Activated naive CD8-positive, alpha-beta T cell treated with anti-CD3 and anti-CD28 coated beads, Interleukin-2, amount 50 U/mL, for 16 hours (primary cell): ENCODE measurements at regions not wholly inside any gene's neighbourhood (a gene's known extent, or its start where the extent isn't known, plus 50 kb on each side); places are given as distances from the start of the nearest gene placed in this dataset.

Experiments used
- DNase-seq: peaks from one replicate; pipeline ENCODE4 v3.0.0-alpha.2; 2020; ENCODE audit warnings: low read depth, low spot score

DNA sequence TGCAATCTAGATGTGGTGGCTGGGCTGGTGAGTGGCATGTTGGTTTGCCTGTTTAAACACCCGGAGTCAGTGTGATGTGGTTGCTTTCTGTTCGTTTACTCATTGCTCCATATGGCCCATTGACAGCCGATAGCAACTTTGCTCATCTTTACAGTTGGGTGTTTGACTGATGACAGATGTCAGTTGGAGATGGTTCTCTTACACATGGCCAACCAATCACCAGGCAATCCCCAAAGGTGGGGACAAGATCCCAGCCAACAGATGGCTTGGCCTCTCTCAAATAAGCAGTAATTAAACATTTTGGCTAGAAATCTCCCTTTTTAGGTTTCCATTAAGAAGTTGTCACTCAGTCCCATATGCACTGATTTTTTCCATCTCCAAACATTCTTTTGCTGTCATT lies 497.1 kb upstream of the ARGLU1 start:
- DNase-seq = no peak

DNA sequence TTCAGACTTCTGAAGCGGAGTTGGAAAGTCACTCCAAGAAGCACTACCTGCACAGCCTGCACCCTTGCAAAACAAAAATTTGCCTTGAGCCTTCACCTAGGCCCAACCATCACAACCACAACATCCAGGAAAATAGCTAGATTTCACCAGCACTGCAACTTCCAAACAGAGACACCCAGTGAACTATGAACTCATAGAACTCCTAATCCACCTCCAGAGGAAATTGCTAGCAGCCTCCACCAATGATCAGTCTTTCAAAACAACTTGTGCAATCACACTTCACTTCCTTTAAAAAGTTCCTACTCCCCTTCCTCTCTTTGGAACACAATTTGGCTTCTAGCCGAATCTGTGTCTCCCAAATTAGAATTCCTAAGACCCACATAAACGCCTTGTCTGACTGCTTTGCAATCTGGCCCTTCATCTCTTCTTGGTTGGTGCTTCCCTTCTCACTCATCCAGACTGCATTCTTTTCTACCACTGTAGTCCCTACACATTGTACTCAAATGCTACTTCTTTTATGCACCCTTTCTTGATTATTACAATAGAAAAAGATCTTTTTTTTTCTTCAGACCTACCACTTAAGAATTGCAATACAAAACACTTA lies 489.2 kb upstream of the ARGLU1 start:
- no peak for DNase-seq

DNA sequence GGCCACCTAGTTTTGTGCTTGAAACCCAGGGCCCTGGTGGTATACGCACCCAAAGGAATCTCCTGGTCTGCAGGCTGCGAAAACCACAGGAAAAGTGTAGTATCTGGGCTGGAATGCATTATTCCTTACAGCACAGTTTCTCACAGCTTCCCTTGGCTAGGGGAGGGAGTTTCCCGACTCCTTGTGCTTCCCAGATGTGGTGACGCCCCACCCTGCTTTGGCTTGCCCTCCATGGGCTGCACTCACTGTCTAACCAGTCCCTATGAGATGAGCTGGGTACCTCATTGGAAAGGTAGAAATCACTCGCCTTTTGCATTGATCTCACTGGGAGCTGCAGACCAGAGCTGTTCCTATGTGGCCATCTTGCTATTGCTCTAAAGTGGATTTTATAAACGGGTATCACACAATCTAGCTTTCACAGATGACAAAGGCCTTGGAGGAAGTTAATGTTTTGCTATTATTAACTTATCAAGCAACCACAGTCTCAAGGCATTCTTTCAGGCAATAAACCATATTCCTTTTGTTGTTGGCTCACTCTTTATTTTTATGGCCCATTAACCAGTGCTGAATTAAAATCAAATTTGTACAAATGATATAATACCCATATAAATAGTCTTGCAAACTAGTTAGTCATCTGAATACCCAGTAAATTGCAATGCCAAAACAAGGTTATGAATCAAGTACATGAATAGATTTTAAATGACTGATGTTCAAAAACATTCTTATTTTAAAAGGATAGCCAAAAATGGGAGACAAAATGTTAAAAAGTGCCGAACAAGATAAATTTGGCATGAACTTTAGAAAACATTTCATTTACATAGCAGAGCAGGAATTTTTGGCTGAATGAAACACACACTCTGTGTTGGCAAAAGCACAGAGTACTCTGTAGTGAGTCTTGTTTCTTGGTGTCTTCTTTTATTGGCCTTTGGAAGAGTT lies 475.4 kb upstream of the ARGLU1 start:
- no peak for DNase-seq

DNA sequence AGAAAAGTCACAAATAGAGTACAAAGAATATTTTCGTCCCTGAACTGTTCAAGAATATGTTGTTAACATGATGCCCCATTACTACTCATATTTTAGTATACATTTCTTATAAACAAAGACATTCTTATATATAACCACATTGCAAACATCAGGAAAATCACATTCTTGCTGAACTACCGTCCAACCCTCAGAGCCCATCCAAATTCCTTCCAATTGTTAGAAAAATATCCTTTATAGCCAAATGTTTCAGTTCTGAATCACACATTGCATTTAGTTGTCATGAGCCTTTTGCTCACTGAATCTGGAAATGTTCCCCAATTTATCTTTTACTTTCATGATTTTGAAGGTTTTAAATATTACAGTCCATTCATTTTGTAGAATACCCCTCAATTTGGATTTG lies 467.8 kb upstream of the ARGLU1 start:
- DNase-seq = no peak

DNA sequence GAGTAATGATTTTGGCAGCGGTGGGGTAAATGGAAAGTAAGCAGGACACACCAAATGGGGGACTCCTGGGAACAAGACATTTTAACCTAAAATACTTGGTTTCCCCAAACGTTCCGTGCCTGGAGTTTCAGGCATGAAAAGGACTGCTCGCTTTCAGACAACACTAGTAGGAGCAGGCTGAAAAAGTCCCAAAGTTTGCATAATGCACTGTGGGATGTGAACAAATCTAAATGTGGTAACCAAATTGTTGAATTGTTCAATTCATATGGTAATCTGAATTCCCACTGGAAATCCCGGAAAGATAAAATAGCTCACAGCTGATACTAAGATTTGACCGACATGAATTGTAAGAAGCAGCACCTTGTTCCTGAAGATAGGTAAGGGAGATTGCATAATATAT lies 467.2 kb upstream of the ARGLU1 start:
- no peak for DNase-seq

DNA sequence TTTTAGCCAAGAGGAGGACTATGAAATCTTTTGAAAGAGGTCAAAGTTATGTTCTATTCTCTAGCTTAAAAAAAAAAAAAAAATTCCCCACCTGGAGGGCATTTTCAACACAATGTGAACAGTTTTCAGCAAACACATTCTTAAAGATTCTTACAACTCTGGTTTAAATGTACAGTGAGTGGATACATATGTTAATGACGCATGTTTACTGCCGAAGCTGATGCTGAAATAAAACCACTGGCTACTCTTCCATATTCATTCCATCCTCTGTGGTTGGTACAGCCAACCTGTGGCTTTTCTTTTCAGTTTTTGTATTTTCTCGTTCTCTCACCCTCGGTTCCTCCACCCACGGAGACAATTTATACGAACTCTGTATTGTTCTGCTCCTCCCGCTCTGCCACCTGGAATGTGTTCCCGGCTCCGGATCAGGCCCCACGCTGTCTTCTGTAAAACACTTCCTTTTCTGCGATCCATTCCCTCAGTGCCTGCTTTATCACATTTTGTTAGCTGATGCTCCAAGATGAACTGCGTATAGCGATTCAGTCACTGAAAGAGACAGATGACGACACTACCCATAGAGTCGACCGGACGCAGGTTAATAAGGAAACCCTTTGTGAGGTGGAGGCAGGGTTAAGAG lies 466.4 kb upstream of the ARGLU1 start:
- no peak for DNase-seq

DNA sequence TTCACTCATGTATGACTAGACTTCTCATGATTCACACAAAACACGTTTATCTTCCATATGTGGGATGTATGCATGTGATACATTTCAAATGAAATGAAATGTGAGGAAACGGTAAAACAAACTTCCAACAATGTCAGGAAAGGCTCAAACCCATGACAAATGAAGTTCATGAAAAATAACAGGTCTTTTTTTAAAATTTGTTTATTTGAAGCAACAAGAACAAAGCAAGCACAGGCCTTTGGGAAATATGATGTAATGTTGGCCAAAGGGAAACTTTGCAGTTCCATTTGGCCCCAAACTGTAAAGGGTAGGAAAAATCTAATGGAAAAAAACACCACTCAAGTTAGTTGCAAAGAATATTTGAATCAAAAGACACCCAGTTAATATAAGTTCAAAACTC lies 463.8 kb upstream of the ARGLU1 start:
- no peak for DNase-seq

DNA sequence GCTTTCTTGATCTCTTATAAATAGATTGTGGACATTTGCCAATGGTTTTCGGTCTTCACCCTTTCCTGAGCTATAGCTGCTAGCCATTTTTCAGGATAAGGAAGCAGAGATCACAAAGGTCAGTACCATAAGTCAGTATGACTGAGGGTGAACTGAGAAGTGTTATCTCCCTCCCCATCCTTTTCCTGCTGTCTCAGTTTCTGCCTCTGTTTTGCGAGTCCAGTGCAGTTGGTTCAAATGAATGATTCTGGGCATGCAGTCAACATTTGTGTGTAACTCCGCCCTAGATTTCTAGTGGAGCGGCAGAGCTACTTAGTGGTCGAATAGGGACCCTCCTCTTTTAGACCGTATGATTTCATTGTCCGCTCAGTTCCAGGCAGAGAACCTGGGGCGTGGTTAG lies 460.8 kb upstream of the ARGLU1 start:
- no peak for DNase-seq

DNA sequence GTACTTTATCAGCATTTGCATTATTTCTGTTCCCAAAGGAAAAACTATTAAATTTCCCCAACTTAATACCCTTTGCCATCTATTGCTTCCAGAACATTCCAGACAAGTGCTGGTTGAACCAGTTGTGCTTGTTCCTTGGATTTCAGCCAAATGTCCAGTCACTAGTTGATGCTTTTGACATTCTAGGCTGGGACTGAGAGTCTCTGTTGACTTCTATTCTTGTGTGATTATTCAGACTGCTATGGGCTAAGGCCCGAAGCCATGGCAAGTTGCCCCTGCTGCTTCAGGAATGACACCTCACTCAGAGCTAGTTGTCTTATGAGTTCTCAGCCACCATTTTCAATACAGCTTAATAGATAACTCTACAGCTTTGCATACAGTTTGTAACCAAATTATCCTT lies 458.1 kb upstream of the ARGLU1 start:
- DNase-seq = no peak

DNA sequence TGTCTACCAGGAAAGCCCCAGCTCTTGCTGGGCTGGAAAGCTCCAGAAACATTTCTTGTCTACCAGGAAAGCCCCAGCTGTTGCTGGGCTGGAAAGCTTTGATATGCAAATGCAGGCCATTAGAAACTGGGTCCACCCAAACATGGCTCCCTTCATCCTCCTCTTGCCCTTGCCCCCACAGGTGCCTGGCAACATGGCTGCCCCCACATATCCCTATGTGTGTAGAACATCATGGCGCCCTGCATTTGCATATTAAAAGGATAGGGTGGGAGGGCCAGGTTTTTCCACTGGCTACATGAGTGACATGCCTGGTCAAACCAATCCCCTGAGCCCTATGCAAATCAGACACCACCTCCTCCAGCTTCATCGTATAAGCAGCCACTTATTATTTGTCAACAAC lies 455.4 kb upstream of the ARGLU1 start:
- no peak for DNase-seq

DNA sequence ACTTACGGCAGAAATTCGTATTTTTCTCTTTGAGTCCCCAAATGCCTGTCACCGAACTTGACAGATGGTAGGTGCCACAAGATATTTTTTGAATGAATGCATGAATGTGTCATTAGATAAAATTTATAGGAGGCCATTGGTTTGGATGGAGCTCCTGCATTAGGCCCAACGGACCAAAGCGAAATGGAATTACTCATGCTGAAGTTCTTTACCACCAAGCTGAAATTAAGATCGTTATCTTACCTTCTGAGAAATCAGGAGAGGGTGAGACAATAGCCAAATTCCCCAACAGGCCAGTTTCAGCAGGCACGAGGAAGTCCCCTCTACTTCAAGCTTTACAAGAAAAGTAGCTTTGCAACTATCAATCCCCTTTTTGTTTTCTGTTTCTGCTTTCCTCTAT lies 452.5 kb upstream of the ARGLU1 start:
- DNase-seq = no peak

DNA sequence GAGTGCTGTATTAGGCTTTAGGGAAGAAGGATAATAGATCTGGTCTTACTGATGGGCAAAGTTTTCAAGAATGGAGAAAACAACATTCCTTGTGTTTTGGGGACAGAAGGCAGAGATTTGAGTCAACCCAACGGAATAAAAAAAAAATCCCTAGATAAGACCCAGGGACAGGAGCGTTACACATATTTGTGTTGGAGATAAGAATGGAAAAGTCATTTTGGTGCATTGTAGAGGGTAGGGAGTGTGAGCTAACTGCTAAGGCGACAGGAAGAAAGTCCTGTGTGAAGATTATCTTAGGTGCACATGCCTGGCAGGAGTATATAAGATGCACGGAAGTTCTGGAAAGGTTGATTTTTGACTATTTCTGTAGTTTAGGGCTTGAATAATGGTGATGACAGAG lies 450.3 kb upstream of the ARGLU1 start:
- DNase-seq = no peak

DNA sequence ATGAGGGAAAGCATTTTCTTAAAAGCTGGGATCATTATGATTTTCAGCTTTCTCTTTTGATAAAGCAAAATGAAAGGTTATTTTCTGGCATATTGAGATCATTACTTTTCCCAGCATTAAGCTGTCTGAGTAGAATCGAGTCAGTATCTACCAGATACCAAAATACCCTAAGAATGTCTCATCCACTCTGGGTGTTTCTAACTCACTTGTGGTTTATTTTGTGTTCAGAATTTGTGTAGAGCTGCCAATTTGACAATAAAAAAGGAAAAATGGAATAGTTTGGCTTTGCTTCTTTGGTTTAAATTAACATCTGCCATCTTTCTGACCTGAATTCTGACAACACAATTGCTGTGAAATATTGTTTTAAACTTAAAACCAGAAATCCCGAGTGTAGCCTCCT lies 438.7 kb upstream of the ARGLU1 start:
- no peak for DNase-seq

DNA sequence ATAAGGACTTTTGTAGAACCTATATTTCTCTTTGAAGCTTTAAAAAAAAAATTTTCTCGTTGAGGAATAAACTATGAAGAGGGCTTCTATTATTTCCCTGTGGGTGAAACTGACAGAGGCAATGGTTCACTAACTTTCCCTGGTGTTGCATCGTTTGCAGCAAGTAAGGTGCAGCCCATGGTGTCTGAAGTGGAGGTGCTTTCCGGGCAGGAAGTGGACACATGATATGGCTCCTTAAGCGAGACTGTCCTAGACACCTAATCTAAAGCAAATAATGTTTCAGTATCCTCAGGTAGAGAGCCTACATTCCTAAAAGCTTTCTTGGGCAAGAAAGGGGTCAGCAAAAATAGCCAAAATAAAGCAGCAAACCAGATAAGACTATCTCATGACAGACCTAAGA lies 437.6 kb upstream of the ARGLU1 start:
- DNase-seq = no peak

DNA sequence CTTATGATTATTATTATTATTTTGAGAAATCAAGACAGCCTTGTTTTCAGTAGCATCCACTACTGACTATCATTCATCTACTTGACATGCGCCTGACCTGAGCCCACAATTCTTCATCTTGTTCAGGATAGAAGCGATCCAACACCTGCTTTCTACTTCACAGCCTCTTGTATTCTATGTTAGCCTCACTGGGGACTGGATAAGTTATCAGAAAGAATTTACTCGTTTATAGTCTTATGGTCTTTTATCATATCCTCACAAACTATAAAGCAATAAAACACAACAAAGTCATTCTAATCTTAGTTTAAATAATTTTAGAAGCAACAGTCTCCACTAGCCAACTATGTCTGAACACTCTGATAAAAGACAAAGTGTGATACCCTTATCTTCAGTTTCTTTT lies 436.0 kb upstream of the ARGLU1 start:
- DNase-seq = no peak

DNA sequence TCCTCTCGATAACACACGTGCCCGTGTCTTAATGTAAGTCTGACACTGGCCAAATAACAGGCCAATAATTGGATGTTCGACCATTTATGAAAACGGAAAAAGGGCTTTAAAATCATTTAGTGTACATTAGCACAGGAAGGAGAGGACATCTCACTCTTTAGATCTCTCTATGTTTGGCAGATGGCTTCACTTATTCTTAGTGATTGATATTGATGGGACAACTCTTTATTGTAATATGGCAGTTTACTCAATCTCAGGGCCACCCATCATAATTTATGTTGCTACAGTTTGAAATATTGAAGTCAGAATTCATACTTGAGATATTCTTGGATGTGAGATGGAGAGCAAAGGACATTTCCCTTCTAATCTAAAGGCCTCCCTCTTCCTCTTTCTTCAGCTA lies 430.7 kb upstream of the ARGLU1 start:
- no peak for DNase-seq

DNA sequence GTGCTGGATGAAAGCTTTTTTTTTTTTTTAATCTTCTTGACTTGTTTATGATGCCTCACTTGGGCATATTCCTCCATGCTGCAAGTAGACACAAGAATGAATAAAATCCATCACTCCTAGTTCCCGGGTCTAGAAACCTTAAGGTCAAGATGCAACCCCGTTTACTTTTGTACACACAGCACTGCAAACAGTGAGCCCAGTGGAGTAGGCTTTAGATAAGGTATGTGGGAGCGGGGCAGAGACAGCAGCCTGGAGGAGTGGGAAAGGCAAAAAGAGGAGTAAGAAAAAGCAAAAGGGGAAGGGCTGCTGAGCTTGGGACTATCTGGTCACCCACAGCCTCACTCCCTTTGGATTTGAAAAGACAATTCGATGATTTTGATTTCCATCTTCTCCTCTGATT lies 429.8 kb upstream of the ARGLU1 start:
- DNase-seq = no peak

DNA sequence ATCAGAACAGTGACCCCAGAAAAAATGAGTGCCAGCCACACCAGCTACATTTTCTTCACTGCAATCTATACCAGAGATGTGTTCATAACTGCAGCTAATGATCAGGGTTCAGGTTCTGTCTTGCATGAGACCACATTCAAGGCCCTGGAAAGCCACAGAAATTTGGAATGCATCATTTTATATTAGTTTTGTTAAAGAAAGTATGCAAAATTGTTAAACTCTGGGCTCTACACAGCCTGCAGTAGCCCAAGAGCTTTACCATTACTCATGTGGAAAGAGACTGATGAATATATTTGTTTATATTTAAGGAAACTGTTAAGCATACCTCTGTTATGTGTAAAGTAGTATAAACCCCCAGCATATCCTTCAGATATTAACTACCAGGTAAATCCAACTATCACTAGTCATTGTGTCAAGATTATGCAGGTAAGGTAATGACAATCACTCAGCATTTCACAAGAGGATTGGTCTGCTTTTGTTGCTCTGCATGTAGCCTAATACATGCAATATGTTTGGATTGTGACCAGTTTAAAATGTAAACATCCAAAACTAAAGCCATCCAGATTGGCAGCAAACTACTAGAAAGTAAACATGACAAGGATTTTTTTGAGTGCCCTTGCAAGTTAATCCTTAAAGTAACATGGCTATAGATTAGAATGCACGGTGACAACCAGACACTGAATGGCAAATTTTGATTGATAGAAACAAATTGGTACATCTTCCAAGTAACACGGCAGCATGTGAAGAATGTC lies 429.1 kb upstream of the ARGLU1 start:
- DNase-seq = no peak

DNA sequence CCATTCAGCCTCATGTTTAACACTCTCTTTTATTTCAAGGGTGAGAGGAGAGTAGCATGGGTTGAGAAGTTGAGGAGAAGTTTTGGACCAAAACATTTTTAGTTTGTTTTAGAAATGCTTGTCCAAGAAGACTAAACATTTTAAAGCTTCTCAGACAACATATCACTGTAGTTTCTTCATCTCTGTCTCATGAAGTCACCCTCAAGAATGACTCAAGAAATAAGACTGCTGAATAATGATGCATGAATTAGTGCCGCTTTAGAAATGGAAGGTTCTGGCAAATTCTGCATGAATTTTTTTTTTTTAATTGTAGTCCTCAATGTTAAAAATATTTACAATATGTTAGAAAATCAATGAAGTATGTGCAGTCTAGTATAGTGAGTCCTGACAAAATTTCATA lies 422.7 kb upstream of the ARGLU1 start:
- no peak for DNase-seq

DNA sequence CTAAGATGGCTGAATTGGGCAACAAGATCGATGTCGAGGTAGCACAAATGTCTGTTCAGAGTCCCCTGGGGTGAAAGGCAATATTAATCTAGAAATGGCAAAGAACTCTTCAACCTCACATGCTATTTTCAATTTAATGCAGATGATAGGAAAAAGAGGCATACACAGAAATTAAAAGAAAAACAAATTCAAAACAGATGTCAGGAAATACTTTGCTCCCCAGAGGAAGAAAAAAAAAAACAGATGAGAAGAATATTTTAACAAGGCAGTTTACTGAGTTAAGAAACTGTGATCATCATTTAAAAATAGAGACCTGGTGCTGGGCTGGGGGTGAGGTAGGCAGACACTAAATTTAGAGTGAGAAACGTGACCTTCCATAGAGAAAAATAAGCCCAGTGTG lies 421.9 kb upstream of the ARGLU1 start:
- DNase-seq = no peak

DNA sequence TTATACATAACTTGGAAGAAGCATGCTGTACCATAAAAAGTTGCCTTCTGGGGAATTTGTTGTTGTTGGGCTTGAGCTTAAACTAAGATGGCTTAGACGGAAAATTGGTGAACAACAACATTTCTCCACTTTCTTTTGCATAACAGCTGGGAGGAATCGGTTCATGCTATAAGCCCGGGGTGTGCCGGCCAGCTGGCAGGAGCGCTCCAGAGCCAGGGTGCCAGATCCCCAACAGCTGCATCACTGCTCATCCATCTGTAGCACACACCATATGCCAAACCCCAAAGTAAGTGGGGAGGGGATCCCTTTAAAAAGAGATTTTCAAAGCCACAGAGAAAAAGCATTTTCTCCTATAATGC lies 419.5 kb upstream of the ARGLU1 start:
- no peak for DNase-seq

DNA sequence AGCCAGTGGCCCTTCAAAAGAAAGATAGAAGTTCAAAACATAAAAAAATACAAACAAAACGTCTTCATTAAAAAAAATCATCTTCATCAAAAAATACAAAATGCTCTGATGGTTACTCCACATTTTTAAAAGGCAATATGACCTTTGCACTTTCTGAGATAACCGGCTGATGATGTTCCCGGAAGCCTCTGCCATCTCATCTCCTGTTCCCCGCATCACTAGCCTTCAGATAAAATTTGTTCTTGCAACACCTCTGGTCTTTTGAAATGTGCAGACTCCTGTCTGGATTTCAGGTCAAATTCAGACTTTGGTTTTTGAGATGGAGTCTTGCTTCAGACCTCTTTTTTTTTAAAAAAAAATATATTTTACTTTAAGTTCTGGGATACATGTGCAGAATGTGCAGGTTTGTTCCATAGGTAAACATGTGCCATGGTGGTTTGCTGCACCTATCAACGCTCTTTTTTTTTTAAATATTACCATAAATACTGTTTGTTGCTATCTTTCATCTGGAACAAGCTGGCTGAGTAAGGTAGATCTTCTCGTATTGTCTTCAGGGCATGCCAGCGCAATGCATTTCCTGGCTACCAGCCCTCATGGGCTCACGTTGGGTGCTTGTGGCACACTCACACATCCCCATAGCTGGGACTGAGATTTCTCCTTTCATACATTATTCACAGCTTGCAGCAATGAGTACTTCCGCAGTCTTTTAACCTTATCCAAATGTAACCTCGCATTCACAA lies 418.9 kb upstream of the ARGLU1 start:
- no peak for DNase-seq
